HEK293 (cell line): ENCODE measurements at regions not wholly inside any gene's neighbourhood (a gene's known extent, or its start where the extent isn't known, plus 50 kb on each side); places are given as distances from the start of the nearest gene placed in this dataset.

Experiments used
- CTCF ChIP-seq: fragments of 450-650 bp; formaldehyde crosslinking; IDR thresholded peaks from 2 replicates; pipeline ENCODE4 v1.5.1; 2016; ENCODE audit warnings: missing biosample characterization, missing genetic modification characterization
- ELK4 ChIP-seq: IDR thresholded peaks from 2 replicates; pipeline ENCODE4 v1.6.1; 2011; ENCODE audit warnings: mild to moderate bottlenecking, low read depth, low read length, borderline replicate concordance
- TCF7L2 ChIP-seq: IDR thresholded peaks from 2 replicates; pipeline ENCODE4 v1.6.1; 2011; ENCODE audit warnings: low read depth, mild to moderate bottlenecking, inconsistent platforms, low read length, moderate library complexity, borderline replicate concordance
- YY1 ChIP-seq: fragments of 450-650 bp; formaldehyde crosslinking; IDR thresholded peaks from 2 replicates; pipeline ENCODE4 v1.5.1; 2018; ENCODE audit warnings: missing biosample characterization, missing genetic modification characterization
- ZBTB26 ChIP-seq: fragments of 450-650 bp; formaldehyde crosslinking; optimal IDR thresholded peaks from 2 replicates; pipeline ENCODE3; 2016; ENCODE audit warnings: missing biosample characterization, mild to moderate bottlenecking, missing genetic modification characterization
- ZFP3 ChIP-seq: fragments of 450-650 bp; formaldehyde crosslinking; IDR thresholded peaks from 2 replicates; pipeline ENCODE4 v1.5.1; 2016; ENCODE audit warnings: low read depth, missing biosample characterization, missing genetic modification characterization
- ZNF138 ChIP-seq: fragments of 450-650 bp; formaldehyde crosslinking; IDR thresholded peaks from 2 replicates; pipeline ENCODE4 v1.5.1; 2016; ENCODE audit warnings: missing biosample characterization, missing genetic modification characterization, borderline replicate concordance
- ZNF324 ChIP-seq: fragments of 450-650 bp; formaldehyde crosslinking; IDR thresholded peaks from 2 replicates; pipeline ENCODE4 v1.5.1; 2016; ENCODE audit warnings: missing biosample characterization, missing genetic modification characterization
- ZSCAN18 ChIP-seq: fragments of 450-650 bp; formaldehyde crosslinking; IDR thresholded peaks from 2 replicates; pipeline ENCODE4 v1.5.1; 2016; ENCODE audit warnings: missing biosample characterization, missing genetic modification characterization
- ZSCAN30 ChIP-seq: fragments of 450-650 bp; IDR thresholded peaks from 2 replicates; pipeline ENCODE4 v1.5.1; 2018; ENCODE audit warnings: missing biosample characterization, mild to moderate bottlenecking, missing genetic modification characterization, moderate library complexity

GRCh38 chr21:27060190-27060589 lies 93.3 kb upstream of the ADAMTS5 start:
- TF ChIP-seq YY1 (tag by site-specific recombination), result no peak
- no peak for TF ChIP-seq ZFP3 (tag by site-specific recombination)
- no peak for TF ChIP-seq CTCF
- no peak for TF ChIP-seq ZBTB26 (tag by site-specific recombination)
- TF ChIP-seq TCF7L2, result no peak
- TF ChIP-seq ZSCAN18, result no peak
- TF ChIP-seq ZSCAN30 (tag by site-specific recombination), result no peak
- TF ChIP-seq ZNF324 (tag by site-specific recombination), result no peak
- no peak for TF ChIP-seq ELK4
- TF ChIP-seq ZNF138 (tag by site-specific recombination), result no peak
